HCT116 (cell line): ENCODE measurements at regions not wholly inside any gene's neighbourhood (a gene's known extent, or its start where the extent isn't known, plus 50 kb on each side); places are given as distances from the start of the nearest gene placed in this dataset.

Source experiments
- ATAC-seq: fragments of 200-7000 bp; cut with Tn5 transposase; 2 replicates; pipeline ENCODE4 v1.9.1; 2020; ENCODE audit warnings: mild to moderate bottlenecking, moderate library complexity
- BruUV-seq: library from RNA; stranded (reverse); fragments of 400-500 nt; replicated peaks from 2 replicates; lab custom pipeline; 2021; lab: Mats Ljungman, UMichigan
- CTCF ChIA-PET: fragments of 300-600 bp; sonication (Branson Sonifier 250); formaldehyde crosslinking; loops from one replicate; lab custom pipeline; 2021; ENCODE audit warnings: antibody characterized with exemption; lab: Charles Lee
- POLR2A ChIA-PET: fragments of 300-600, 350-600 bp; sonication (Branson Sonifier 250); formaldehyde crosslinking; loops from one replicate; lab custom pipeline; 2021; ENCODE audit warnings: antibody characterized with exemption; lab: Charles Lee
- RAD21 ChIA-PET, 2 experiments: fragments of 300-600 bp; sonication (Branson Sonifier 250); formaldehyde crosslinking; loops; one replicate each; lab custom pipeline; 2023; ENCODE audit warnings: low total read pairs in 2 of 2; ENCODE audit not compliant: uncharacterized antibody in 2 of 2, unreplicated experiment in 2 of 2, low non-redundant PET in 1 of 2; lab: Charles Lee
- DNase-seq: peaks from one replicate; pipeline ENCODE4 v3.0.0-alpha.2; 2010; ENCODE audit warnings: low read depth, low spot score
- H2AFZ ChIP-seq: fragments of 200-600 bp; shearing (Covaris generic), sonication (generic); 2 replicates; pipeline ENCODE4 v1.6.1; 2017; ENCODE audit warnings: low read depth, mixed run types, mixed read lengths, antibody characterized with exemption, low read length; ENCODE audit not compliant: poor library complexity, severe bottlenecking
- H3K27ac ChIP-seq: 2 replicates; pipeline ENCODE4 v1.5.1; 2012; ENCODE audit warnings: low read depth, low read length
- H3K27me3 ChIP-seq: fragments of 200-600 bp; sonication (generic); 2 replicates; pipeline ENCODE4 v1.6.1; 2016; ENCODE audit warnings: mixed run types, low read length, mixed read lengths; ENCODE audit not compliant: insufficient read depth
- H3K36me3 ChIP-seq, 2 experiments: fragments of 200-500 bp in 1 of 2; fragments of 200-600 bp in 1 of 2; sonication (Bioruptor generic) in 1 of 2; sonication (generic) in 1 of 2; 2 replicates each; pipeline versions ENCODE4 v1.5.1 to v1.6.1; 2014 to 2016; ENCODE audit warnings: low read length in 2 of 2, inconsistent platforms in 1 of 2, mixed read lengths in 1 of 2, mixed run types in 1 of 2; ENCODE audit not compliant: insufficient read depth in 2 of 2, control insufficient read depth in 1 of 2
- H3K4me1 ChIP-seq, 2 experiments: fragments of 200-600 bp in 1 of 2; sonication (generic) in 1 of 2; 2 replicates each; pipeline versions ENCODE4 v1.5.1 to v1.6.1; 2012 to 2017; ENCODE audit warnings: low read length in 2 of 2, inconsistent platforms in 1 of 2, mild to moderate bottlenecking in 1 of 2, mixed read lengths in 1 of 2, mixed run types in 1 of 2, moderate library complexity in 1 of 2; ENCODE audit not compliant: insufficient read depth in 2 of 2, control insufficient read depth in 1 of 2
- H3K4me2 ChIP-seq: fragments of 200-600 bp; sonication (generic); 2 replicates; pipeline ENCODE4 v1.6.1; 2017; ENCODE audit warnings: mixed run types, low read length, mixed read lengths
- H3K4me3 ChIP-seq, 2 experiments: fragments of 200-600 bp in 1 of 2; sonication (generic) in 1 of 2; replicated peaks in 1 of 2; 2 replicates each; pipeline ENCODE4 v1.5.1; 2011 to 2016; ENCODE audit warnings: low read length in 2 of 2, control low read depth in 1 of 2, low read depth in 1 of 2, mild to moderate bottlenecking in 1 of 2, mixed read lengths in 1 of 2, mixed run types in 1 of 2
- H3K79me2 ChIP-seq: fragments of 200-600 bp; sonication (generic); 2 replicates; pipeline ENCODE4 v1.6.1; 2017; ENCODE audit warnings: mild to moderate bottlenecking, mixed run types, low read length, moderate library complexity, mixed read lengths; ENCODE audit not compliant: insufficient read depth
- H3K9ac ChIP-seq: fragments of 200-600 bp; sonication (generic); 2 replicates; pipeline ENCODE4 v1.6.1; 2016; ENCODE audit warnings: low read length, mixed read lengths
- H3K9me2 ChIP-seq: fragments of 200-600 bp; sonication (generic), shearing (Covaris generic); 2 replicates; pipeline ENCODE4 v1.6.1; 2017; ENCODE audit warnings: mixed run types, mild to moderate bottlenecking, moderate library complexity; ENCODE audit not compliant: insufficient read depth
- H3K9me3 ChIP-seq, 2 experiments: fragments of 200-500 bp in 1 of 2; fragments of 200-600 bp in 1 of 2; sonication (Bioruptor generic) in 1 of 2; sonication (generic) in 1 of 2; 2 replicates each; pipeline ENCODE4 v1.6.1; 2014 to 2017; ENCODE audit warnings: low read length in 2 of 2, mixed read lengths in 2 of 2, inconsistent platforms in 1 of 2, low read depth in 1 of 2, mild to moderate bottlenecking in 1 of 2, mixed run types in 1 of 2, moderate library complexity in 1 of 2; ENCODE audit not compliant: control insufficient read depth in 1 of 2, insufficient read depth in 1 of 2
- H4K20me1 ChIP-seq: fragments of 200-600 bp; sonication (generic), shearing (Covaris generic); 2 replicates; pipeline ENCODE4 v1.6.1; 2017; ENCODE audit warnings: mixed run types, mild to moderate bottlenecking, moderate library complexity; ENCODE audit not compliant: insufficient read depth
- CBX3 ChIP-seq: IDR thresholded peaks from 2 replicates; pipeline ENCODE4 v1.6.1; 2012; ENCODE audit warnings: low read depth
- CEBPB ChIP-seq: IDR thresholded peaks from 2 replicates; pipeline ENCODE4 v1.6.1; 2012; ENCODE audit warnings: low read depth
- EGR1 ChIP-seq: IDR thresholded peaks from 2 replicates; pipeline ENCODE4 v1.6.1; 2012; ENCODE audit warnings: low read depth
- EZH2 ChIP-seq: fragments of 200-600 bp; sonication (generic); IDR thresholded peaks from 2 replicates; pipeline ENCODE4 v1.6.1; 2017; ENCODE audit warnings: antibody characterized with exemption, mixed run types
- EZH2phosphoT487 ChIP-seq: fragments of 200-600 bp; IDR thresholded peaks from 2 replicates; pipeline ENCODE4 v1.6.1; 2018; ENCODE audit warnings: antibody characterized with exemption, borderline replicate concordance
- FOSL1 ChIP-seq: IDR thresholded peaks from 2 replicates; pipeline ENCODE4 v1.6.1; 2012; ENCODE audit warnings: low read depth
- JUND ChIP-seq: IDR thresholded peaks from 2 replicates; pipeline ENCODE4 v1.6.1; 2012
- POLR2A ChIP-seq: IDR thresholded peaks from 2 replicates; pipeline ENCODE4 v1.7.0; 2011; ENCODE audit warnings: borderline replicate concordance; ENCODE audit not compliant: insufficient read depth, insufficient read length; ENCODE audit errors: extremely low read depth
- SIN3A ChIP-seq: IDR thresholded peaks from 2 replicates; pipeline ENCODE4 v1.6.1; 2012; ENCODE audit warnings: low read depth
- SP1 ChIP-seq: IDR thresholded peaks from 2 replicates; pipeline ENCODE4 v1.6.1; 2012; ENCODE audit warnings: low read depth
- SRF ChIP-seq: IDR thresholded peaks from 2 replicates; pipeline ENCODE4 v1.6.1; 2012; ENCODE audit warnings: low read depth
- TCF7L2 ChIP-seq: IDR thresholded peaks from 2 replicates; pipeline ENCODE4 v1.7.0; 2011; ENCODE audit warnings: borderline replicate concordance, inconsistent platforms; ENCODE audit not compliant: insufficient read depth, insufficient read length; ENCODE audit errors: extremely low read depth
- YY1 ChIP-seq: IDR thresholded peaks from 2 replicates; pipeline ENCODE4 v1.6.1; 2011; ENCODE audit warnings: low read length, low read depth, moderate library complexity, mild to moderate bottlenecking; ENCODE audit not compliant: insufficient replicate concordance; ENCODE audit errors: extremely low read depth
- ZFX ChIP-seq: fragments of 450-650 bp; IDR thresholded peaks from 2 replicates; pipeline ENCODE4 v1.6.1; 2017
- ZNF274 ChIP-seq: fragments of 200-500 bp; sonication (Bioruptor generic); IDR thresholded peaks from 2 replicates; pipeline ENCODE4 v1.6.1; 2014; ENCODE audit warnings: mild to moderate bottlenecking, low read depth, low read length, inconsistent platforms
- intact Hi-C: fragments of 100-400 bp; cut with micrococcal nuclease; formaldehyde crosslinking; loops from 2 replicates; pipeline ENCODE4 v1.10.0; 2022
- TF ChIP-seq, protein P1 (sequence below): IDR thresholded peaks from 2 replicates; pipeline ENCODE4 v1.6.1; 2012
- TF ChIP-seq, protein P2 (sequence below): IDR thresholded peaks from 2 replicates; pipeline ENCODE4 v1.6.1; 2011; ENCODE audit warnings: mild to moderate bottlenecking, low read length, moderate library complexity; ENCODE audit not compliant: insufficient replicate concordance; ENCODE audit errors: extremely low read depth
- TF ChIP-seq, protein P3 (sequence below): IDR thresholded peaks from 2 replicates; pipeline ENCODE4 v1.6.1; 2012
- TF ChIP-seq, protein P4 (sequence below): IDR thresholded peaks from 2 replicates; pipeline ENCODE4 v1.6.1; 2012; ENCODE audit warnings: low read depth
- TF ChIP-seq, protein P5 (sequence below), 3 experiments: fragments of 200-600 bp in 1 of 3; sonication (generic) in 1 of 3; IDR thresholded peaks in 2 of 3; conservative IDR thresholded peaks in 1 of 3; 2 replicates each; pipeline ENCODE4 v1.5.1; 2012 to 2017; ENCODE audit warnings: low read depth in 2 of 3, low read length in 2 of 3, antibody characterized with exemption in 1 of 3, borderline replicate concordance in 1 of 3, control low read depth in 1 of 3, mild to moderate bottlenecking in 1 of 3, mixed read lengths in 1 of 3, mixed run types in 1 of 3, moderate library complexity in 1 of 3; ENCODE audit not compliant: insufficient read depth in 1 of 3

DNA sequence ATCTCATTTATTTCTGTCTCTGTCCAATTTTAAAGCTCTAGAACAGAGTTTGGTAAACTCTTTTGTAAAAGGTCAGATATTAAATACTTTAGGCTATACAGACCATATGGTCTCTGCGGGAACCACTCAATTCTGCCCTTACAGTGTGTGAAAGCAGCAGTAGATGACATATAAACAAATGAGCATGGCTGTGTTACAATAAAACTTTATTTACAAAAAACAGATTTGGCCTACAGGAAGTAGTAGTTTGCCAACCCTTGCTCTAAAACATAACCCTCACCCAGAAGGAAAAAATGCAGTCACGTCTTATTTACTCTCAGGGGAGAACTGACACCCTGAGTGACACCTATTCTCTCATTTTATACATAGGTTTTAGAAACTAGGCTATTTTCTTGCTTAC is 220.4 kb downstream of the DEPDC1B start:
- H3K4me1 ChIP-seq: no peaks in the 10 kb centered on the region
- H3K36me3 ChIP-seq: no peaks in the 10 kb centered on the region
- H3K4me3 ChIP-seq: no peak overlapping the region
- no peak overlapping the region for H2AFZ ChIP-seq
- DNase-seq (no peak), ATAC-seq (no peak)
- BruUV-seq: no TSS peak
- H3K9ac ChIP-seq: no peak overlapping the region
- ChIA-PET POLR2A (no interaction called here), RAD21 (no interaction called here), CTCF (no interaction called here)
- H3K4me2 ChIP-seq: no peak overlapping the region
- H3K9me2 ChIP-seq: no peaks in the 10 kb centered on the region
- no peak overlapping the region for H3K27ac ChIP-seq
- no peaks in the 10 kb centered on the region for H3K79me2 ChIP-seq
- H4K20me1 ChIP-seq: no peaks in the 10 kb centered on the region
- H3K27me3 ChIP-seq: peaks cover 7% of the 10 kb centered on the region; the same call in 1 of the 2 replicates
- intact Hi-C loops: no loop called here
- TF ChIP-seq YY1 (no peak), EGR1 (no peak), SRF (no peak), SP1 (no peak), ZFX (no peak), CBX3 (no peak), ZNF274 (no peak), POLR2A (no peak), TCF7L2 (no peak), CEBPB (no peak), EZH2phosphoT487 (no peak), JUND (no peak), SIN3A (no peak), FOSL1 (no peak), EZH2 (no peak)
- TF ChIP-seq, protein P1, sequence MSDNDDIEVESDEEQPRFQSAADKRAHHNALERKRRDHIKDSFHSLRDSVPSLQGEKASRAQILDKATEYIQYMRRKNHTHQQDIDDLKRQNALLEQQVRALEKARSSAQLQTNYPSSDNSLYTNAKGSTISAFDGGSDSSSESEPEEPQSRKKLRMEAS: no peak
- TF ChIP-seq, protein P2, sequence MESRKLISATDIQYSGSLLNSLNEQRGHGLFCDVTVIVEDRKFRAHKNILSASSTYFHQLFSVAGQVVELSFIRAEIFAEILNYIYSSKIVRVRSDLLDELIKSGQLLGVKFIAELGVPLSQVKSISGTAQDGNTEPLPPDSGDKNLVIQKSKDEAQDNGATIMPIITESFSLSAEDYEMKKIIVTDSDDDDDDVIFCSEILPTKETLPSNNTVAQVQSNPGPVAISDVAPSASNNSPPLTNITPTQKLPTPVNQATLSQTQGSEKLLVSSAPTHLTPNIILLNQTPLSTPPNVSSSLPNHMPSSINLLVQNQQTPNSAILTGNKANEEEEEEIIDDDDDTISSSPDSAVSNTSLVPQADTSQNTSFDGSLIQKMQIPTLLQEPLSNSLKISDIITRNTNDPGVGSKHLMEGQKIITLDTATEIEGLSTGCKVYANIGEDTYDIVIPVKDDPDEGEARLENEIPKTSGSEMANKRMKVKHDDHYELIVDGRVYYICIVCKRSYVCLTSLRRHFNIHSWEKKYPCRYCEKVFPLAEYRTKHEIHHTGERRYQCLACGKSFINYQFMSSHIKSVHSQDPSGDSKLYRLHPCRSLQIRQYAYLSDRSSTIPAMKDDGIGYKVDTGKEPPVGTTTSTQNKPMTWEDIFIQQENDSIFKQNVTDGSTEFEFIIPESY: no peak
- TF ChIP-seq, protein P3, sequence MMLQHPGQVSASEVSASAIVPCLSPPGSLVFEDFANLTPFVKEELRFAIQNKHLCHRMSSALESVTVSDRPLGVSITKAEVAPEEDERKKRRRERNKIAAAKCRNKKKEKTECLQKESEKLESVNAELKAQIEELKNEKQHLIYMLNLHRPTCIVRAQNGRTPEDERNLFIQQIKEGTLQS: no peak
- TF ChIP-seq, protein P4, sequence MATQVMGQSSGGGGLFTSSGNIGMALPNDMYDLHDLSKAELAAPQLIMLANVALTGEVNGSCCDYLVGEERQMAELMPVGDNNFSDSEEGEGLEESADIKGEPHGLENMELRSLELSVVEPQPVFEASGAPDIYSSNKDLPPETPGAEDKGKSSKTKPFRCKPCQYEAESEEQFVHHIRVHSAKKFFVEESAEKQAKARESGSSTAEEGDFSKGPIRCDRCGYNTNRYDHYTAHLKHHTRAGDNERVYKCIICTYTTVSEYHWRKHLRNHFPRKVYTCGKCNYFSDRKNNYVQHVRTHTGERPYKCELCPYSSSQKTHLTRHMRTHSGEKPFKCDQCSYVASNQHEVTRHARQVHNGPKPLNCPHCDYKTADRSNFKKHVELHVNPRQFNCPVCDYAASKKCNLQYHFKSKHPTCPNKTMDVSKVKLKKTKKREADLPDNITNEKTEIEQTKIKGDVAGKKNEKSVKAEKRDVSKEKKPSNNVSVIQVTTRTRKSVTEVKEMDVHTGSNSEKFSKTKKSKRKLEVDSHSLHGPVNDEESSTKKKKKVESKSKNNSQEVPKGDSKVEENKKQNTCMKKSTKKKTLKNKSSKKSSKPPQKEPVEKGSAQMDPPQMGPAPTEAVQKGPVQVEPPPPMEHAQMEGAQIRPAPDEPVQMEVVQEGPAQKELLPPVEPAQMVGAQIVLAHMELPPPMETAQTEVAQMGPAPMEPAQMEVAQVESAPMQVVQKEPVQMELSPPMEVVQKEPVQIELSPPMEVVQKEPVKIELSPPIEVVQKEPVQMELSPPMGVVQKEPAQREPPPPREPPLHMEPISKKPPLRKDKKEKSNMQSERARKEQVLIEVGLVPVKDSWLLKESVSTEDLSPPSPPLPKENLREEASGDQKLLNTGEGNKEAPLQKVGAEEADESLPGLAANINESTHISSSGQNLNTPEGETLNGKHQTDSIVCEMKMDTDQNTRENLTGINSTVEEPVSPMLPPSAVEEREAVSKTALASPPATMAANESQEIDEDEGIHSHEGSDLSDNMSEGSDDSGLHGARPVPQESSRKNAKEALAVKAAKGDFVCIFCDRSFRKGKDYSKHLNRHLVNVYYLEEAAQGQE: no peak
- TF ChIP-seq, protein P5, sequence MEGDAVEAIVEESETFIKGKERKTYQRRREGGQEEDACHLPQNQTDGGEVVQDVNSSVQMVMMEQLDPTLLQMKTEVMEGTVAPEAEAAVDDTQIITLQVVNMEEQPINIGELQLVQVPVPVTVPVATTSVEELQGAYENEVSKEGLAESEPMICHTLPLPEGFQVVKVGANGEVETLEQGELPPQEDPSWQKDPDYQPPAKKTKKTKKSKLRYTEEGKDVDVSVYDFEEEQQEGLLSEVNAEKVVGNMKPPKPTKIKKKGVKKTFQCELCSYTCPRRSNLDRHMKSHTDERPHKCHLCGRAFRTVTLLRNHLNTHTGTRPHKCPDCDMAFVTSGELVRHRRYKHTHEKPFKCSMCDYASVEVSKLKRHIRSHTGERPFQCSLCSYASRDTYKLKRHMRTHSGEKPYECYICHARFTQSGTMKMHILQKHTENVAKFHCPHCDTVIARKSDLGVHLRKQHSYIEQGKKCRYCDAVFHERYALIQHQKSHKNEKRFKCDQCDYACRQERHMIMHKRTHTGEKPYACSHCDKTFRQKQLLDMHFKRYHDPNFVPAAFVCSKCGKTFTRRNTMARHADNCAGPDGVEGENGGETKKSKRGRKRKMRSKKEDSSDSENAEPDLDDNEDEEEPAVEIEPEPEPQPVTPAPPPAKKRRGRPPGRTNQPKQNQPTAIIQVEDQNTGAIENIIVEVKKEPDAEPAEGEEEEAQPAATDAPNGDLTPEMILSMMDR (IDR thresholded peaks at IDR 0.05 in 2 of 3, conservative IDR thresholded peaks at IDR 0.05 in 1 of 3; ENCODE audit: borderline replicate concordance in 1 of 3, insufficient read depth in 1 of 3, low read depth in 2 of 3, low read length in 2 of 3): no peak
- H3K9me3 ChIP-seq: no peaks in the 10 kb centered on the region
